Keratinocyte (primary cell): ENCODE measurements at regions not wholly inside any gene's neighbourhood (a gene's known extent, or its start where the extent isn't known, plus 50 kb on each side); places are given as distances from the start of the nearest gene placed in this dataset.

Experiments
- EZH2 ChIP-seq: IDR thresholded peaks from one replicate; pipeline ENCODE4 v1.6.1; 2012; ENCODE audit warnings: inconsistent platforms, mild to moderate bottlenecking, low read length, moderate library complexity
- TF ChIP-seq, protein P1 (sequence below), 3 experiments: IDR thresholded peaks in 1 of 3; conservative IDR thresholded peaks in 1 of 3; optimal IDR thresholded peaks in 1 of 3; 2 replicates in 2 of 3; 3 replicates in 1 of 3; pipeline versions ENCODE3 to v1.5.1; 2011; ENCODE audit warnings: low read length in 3 of 3, mild to moderate bottlenecking in 3 of 3, moderate library complexity in 2 of 3, control low read depth in 1 of 3, inconsistent platforms in 1 of 3; ENCODE audit not compliant: insufficient read depth in 2 of 3; ENCODE audit errors: extremely low read depth in 1 of 3

- TF ChIP-seq, protein P1, sequence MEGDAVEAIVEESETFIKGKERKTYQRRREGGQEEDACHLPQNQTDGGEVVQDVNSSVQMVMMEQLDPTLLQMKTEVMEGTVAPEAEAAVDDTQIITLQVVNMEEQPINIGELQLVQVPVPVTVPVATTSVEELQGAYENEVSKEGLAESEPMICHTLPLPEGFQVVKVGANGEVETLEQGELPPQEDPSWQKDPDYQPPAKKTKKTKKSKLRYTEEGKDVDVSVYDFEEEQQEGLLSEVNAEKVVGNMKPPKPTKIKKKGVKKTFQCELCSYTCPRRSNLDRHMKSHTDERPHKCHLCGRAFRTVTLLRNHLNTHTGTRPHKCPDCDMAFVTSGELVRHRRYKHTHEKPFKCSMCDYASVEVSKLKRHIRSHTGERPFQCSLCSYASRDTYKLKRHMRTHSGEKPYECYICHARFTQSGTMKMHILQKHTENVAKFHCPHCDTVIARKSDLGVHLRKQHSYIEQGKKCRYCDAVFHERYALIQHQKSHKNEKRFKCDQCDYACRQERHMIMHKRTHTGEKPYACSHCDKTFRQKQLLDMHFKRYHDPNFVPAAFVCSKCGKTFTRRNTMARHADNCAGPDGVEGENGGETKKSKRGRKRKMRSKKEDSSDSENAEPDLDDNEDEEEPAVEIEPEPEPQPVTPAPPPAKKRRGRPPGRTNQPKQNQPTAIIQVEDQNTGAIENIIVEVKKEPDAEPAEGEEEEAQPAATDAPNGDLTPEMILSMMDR (optimal IDR thresholded peaks at IDR 0.05 in 1 of 3, IDR thresholded peaks at IDR 0.05 in 1 of 3, conservative IDR thresholded peaks at IDR 0.05 in 1 of 3; ENCODE audit: extremely low read depth in 1 of 3, insufficient read depth in 2 of 3, low read length in 3 of 3): no peak
- no peak for TF ChIP-seq EZH2
These were observed 447.0 kb upstream of the ID2 start for GRCh38 chr2:8234757-8235374.
